ENCODE measurements at regions not wholly inside any gene's neighbourhood (a gene's known extent, or its start where the extent isn't known, plus 50 kb on each side); places are given as distances from the start of the nearest gene placed in this dataset.
"Not testable (repeated sequence)": the region's sequence is repeated elsewhere in the genome, so short reads cannot be mapped to it uniquely, and the experiment has no call there.

- POLR2A ChIA-PET; BruUV-seq (replicated peaks); H3K4me2 ChIP-seq (ENCODE audit: low read length); H3K9ac ChIP-seq (ENCODE audit: low read length); H3K27me3 ChIP-seq (ENCODE audit: insufficient read depth, low read length); intact Hi-C loops (cut with micrococcal nuclease); RAD21 ChIA-PET (ENCODE audit: low non-redundant PET in 1 of 2, low total read pairs in 2 of 2, uncharacterized antibody in 2 of 2, unreplicated experiment in 2 of 2); H3K79me2 ChIP-seq (ENCODE audit: insufficient read depth, low read length); H3K4me3 ChIP-seq (replicated peaks in 1 of 2; ENCODE audit: low read depth in 1 of 2, low read length in 2 of 2); H2AFZ ChIP-seq (ENCODE audit: low read depth, low read length, poor library complexity, severe bottlenecking); DNase-seq (ENCODE audit: low read depth, low spot score); H3K27ac ChIP-seq (ENCODE audit: low read depth, low read length); H3K4me1 ChIP-seq (ENCODE audit: control insufficient read depth in 1 of 2, insufficient read depth in 2 of 2, low read length in 2 of 2); H3K9me3 ChIP-seq (ENCODE audit: control insufficient read depth in 1 of 2, insufficient read depth in 1 of 2, low read depth in 1 of 2, low read length in 2 of 2); H3K36me3 ChIP-seq (ENCODE audit: control insufficient read depth in 1 of 2, insufficient read depth in 2 of 2, low read length in 2 of 2); ATAC-seq; H3K9me2 ChIP-seq (ENCODE audit: insufficient read depth); H4K20me1 ChIP-seq (ENCODE audit: insufficient read depth): not testable (repeated sequence)
- CTCF ChIA-PET, result interaction anchor here (0.7 kb wide), 1 partner anchor 42 kb away, joined by 3 read pairs; no protein-coding TSS in a partner anchor
Measured at GRCh38 chr1:91207691-91208090, 185.9 kb upstream of the ZNF644 start.

GRCh38 chr1:91204150-91204549, 182.3 kb upstream of the ZNF644 start:
- RAD21 ChIA-PET (ENCODE audit: low non-redundant PET in 1 of 2, low total read pairs in 2 of 2, uncharacterized antibody in 2 of 2, unreplicated experiment in 2 of 2); H3K9me2 ChIP-seq (ENCODE audit: insufficient read depth); CTCF ChIA-PET; H3K27ac ChIP-seq (ENCODE audit: low read depth, low read length); BruUV-seq (replicated peaks); H2AFZ ChIP-seq (ENCODE audit: low read depth, low read length, poor library complexity, severe bottlenecking); H3K27me3 ChIP-seq (ENCODE audit: insufficient read depth, low read length); ATAC-seq; intact Hi-C loops (cut with micrococcal nuclease); DNase-seq (ENCODE audit: low read depth, low spot score); H4K20me1 ChIP-seq (ENCODE audit: insufficient read depth); POLR2A ChIA-PET; H3K4me3 ChIP-seq (replicated peaks in 1 of 2; ENCODE audit: low read depth in 1 of 2, low read length in 2 of 2); H3K4me2 ChIP-seq (ENCODE audit: low read length); H3K79me2 ChIP-seq (ENCODE audit: insufficient read depth, low read length); H3K9ac ChIP-seq (ENCODE audit: low read length); H3K4me1 ChIP-seq (ENCODE audit: control insufficient read depth in 1 of 2, insufficient read depth in 2 of 2, low read length in 2 of 2); H3K36me3 ChIP-seq (ENCODE audit: control insufficient read depth in 1 of 2, insufficient read depth in 2 of 2, low read length in 2 of 2); H3K9me3 ChIP-seq (ENCODE audit: control insufficient read depth in 1 of 2, insufficient read depth in 1 of 2, low read depth in 1 of 2, low read length in 2 of 2): not testable (repeated sequence)

DNA sequence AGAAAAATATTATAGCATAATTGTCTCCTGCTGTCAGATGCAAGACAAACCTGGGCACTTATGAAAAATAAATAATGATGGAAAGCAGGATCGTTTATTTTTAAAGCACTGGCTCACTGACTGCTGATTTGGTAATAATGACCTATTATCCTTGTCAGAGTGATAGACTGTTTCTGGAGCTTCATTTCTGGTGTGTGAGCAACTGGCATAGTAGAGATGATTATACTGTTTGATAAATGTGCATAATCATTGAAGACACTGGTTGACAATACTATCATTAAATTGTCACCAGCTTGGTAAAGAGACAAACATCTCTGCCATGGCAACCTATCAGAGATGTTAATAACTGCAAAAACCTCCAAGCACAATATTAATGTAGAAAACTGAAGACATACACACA, 179.9 kb upstream of the ZNF644 start:
- DNase-seq (ENCODE audit: low read depth, low spot score) (no peak), ATAC-seq (no peak)
- H3K9me2 ChIP-seq (ENCODE audit: insufficient read depth), result no peaks in the 10 kb centered on the region
- TF ChIP-seq TCF7L2 (IDR thresholded peaks at IDR 0.05; ENCODE audit: borderline replicate concordance, extremely low read depth, insufficient read depth, insufficient read length) (no peak), EGR1 (IDR thresholded peaks at IDR 0.05; ENCODE audit: low read depth) (no peak), EZH2phosphoT487 (IDR thresholded peaks at IDR 0.05; ENCODE audit: borderline replicate concordance) (no peak), MAX (IDR thresholded peaks at IDR 0.05) (no peak), EZH2 (IDR thresholded peaks at IDR 0.05) (no peak)
- H3K79me2 ChIP-seq (ENCODE audit: insufficient read depth, low read length), result no peaks in the 10 kb centered on the region
- H3K4me3 ChIP-seq (replicated peaks in 1 of 2; ENCODE audit: low read depth in 1 of 2, low read length in 2 of 2), result no peak overlapping the region
- no peak overlapping the region for H3K4me2 ChIP-seq (ENCODE audit: low read length)
- RAD21 ChIA-PET (ENCODE audit: low non-redundant PET in 1 of 2, low total read pairs in 2 of 2, uncharacterized antibody in 2 of 2, unreplicated experiment in 2 of 2), result no interaction called here
- no TSS peak for BruUV-seq (replicated peaks)
- CTCF ChIA-PET, result no interaction called here
- H3K9me3 ChIP-seq (ENCODE audit: control insufficient read depth in 1 of 2, insufficient read depth in 1 of 2, low read depth in 1 of 2, low read length in 2 of 2), result no peaks in the 10 kb centered on the region
- no peak overlapping the region for H2AFZ ChIP-seq (ENCODE audit: low read depth, low read length, poor library complexity, severe bottlenecking)
- POLR2A ChIA-PET, result no interaction called here
- intact Hi-C loops (cut with micrococcal nuclease), result no loop called here
- H3K9ac ChIP-seq (ENCODE audit: low read length), result no peak overlapping the region
- H3K27me3 ChIP-seq (ENCODE audit: insufficient read depth, low read length), result 0 out of 2 replicates have a peak, but pooled peaks cover 4% of the 10 kb centered on the region
- H3K4me1 ChIP-seq (ENCODE audit: control insufficient read depth in 1 of 2, insufficient read depth in 2 of 2, low read length in 2 of 2), result no peaks in the 10 kb centered on the region
- H3K36me3 ChIP-seq (ENCODE audit: control insufficient read depth in 1 of 2, insufficient read depth in 2 of 2, low read length in 2 of 2), result no peaks in the 10 kb centered on the region
- no peaks in the 10 kb centered on the region for H4K20me1 ChIP-seq (ENCODE audit: insufficient read depth)
- H3K27ac ChIP-seq (ENCODE audit: low read depth, low read length), result no peak overlapping the region
